ENCODE measurements at regions not wholly inside any gene's neighbourhood (a gene's known extent, or its start where the extent isn't known, plus 50 kb on each side); places are given as distances from the start of the nearest gene placed in this dataset.

GRCh38 chr16:54542805-54543505 is 256.4 kb upstream of the IRX3 start:
- no peak overlapping the region for H3K27ac Mint-ChIP-seq
- H3K4me3 ChIP-seq (ENCODE audit: low read depth, low read length), result no peak overlapping the region
- no peaks in the 10 kb centered on the region for H3K9me3 ChIP-seq (ENCODE audit: control insufficient read depth in 2 of 2, low read length in 2 of 2)
- peaks cover 0 to 4% (median 0%) of the 10 kb centered on the region in 7 donors for H3K9me3 Mint-ChIP-seq
- H3K27me3 Mint-ChIP-seq, result no peaks in the 10 kb centered on the region
- no peaks in the 10 kb centered on the region for H3K36me3 Mint-ChIP-seq
- no peaks in the 10 kb centered on the region for H3K36me3 ChIP-seq (ENCODE audit: control insufficient read depth, insufficient read depth, low read length)
- DNase-seq (no peak), ATAC-seq (ENCODE audit: low read depth in 2 of 2) (no peak)
- no peak overlapping the region for H3K4me3 Mint-ChIP-seq
- H3K27me3 ChIP-seq (ENCODE audit: control insufficient read depth, insufficient read depth, low read length), result no peaks in the 10 kb centered on the region
- no peaks in the 10 kb centered on the region for H3K4me1 Mint-ChIP-seq
- H3K4me1 ChIP-seq (ENCODE audit: control insufficient read depth, insufficient read depth, low read length, poor library complexity, severe bottlenecking), result no peaks in the 10 kb centered on the region
- no peak overlapping the region for H3K27ac ChIP-seq (ENCODE audit: insufficient read depth, low read length, poor library complexity, severe bottlenecking)

GRCh38 chr16:54540525-54541180 is 254.1 kb upstream of the IRX3 start:
- Mint-ChIP-seq H3K27me3 (no peaks in the 10 kb centered on the region), H3K36me3 (no peaks in the 10 kb centered on the region), H3K27ac (no peak overlapping the region), H3K9me3 (peaks cover 0 to 3% (median 2%) of the 10 kb centered on the region in 7 donors), H3K4me1 (no peaks in the 10 kb centered on the region), H3K4me3 (no peak overlapping the region)
- Histone ChIP-seq H3K9me3 (ENCODE audit: control insufficient read depth in 2 of 2, low read length in 2 of 2) (no peaks in the 10 kb centered on the region), H3K4me3 (ENCODE audit: low read depth, low read length) (no peak overlapping the region), H3K27me3 (ENCODE audit: control insufficient read depth, insufficient read depth, low read length) (no peaks in the 10 kb centered on the region), H3K36me3 (ENCODE audit: control insufficient read depth, insufficient read depth, low read length) (no peaks in the 10 kb centered on the region), H3K27ac (ENCODE audit: insufficient read depth, low read length, poor library complexity, severe bottlenecking) (no peak overlapping the region), H3K4me1 (ENCODE audit: control insufficient read depth, insufficient read depth, low read length, poor library complexity, severe bottlenecking) (no peaks in the 10 kb centered on the region)
- ATAC-seq (ENCODE audit: low read depth in 2 of 2) (no peak), DNase-seq (no peak)

- H3K27me3 Mint-ChIP-seq, result no peaks in the 10 kb centered on the region
- H3K4me3 ChIP-seq (ENCODE audit: low read depth, low read length), result no peak overlapping the region
These were observed 251.7 kb upstream of the IRX3 start for GRCh38 chr16:54538276-54538675.

GRCh38 chr16:54533856-54534490 is 247.4 kb upstream of the IRX3 start:
- H3K4me3 Mint-ChIP-seq, result no peak overlapping the region

More at GRCh38 chr16:54538276-54538675, 251.7 kb upstream of the IRX3 start:
- Histone ChIP-seq H3K27me3 (ENCODE audit: control insufficient read depth, insufficient read depth, low read length) (no peaks in the 10 kb centered on the region), H3K4me1 (ENCODE audit: control insufficient read depth, insufficient read depth, low read length, poor library complexity, severe bottlenecking) (no peaks in the 10 kb centered on the region), H3K36me3 (ENCODE audit: control insufficient read depth, insufficient read depth, low read length) (no peaks in the 10 kb centered on the region), H3K27ac (ENCODE audit: insufficient read depth, low read length, poor library complexity, severe bottlenecking) (no peak overlapping the region), H3K9me3 (ENCODE audit: control insufficient read depth in 2 of 2, low read length in 2 of 2) (no peaks in the 10 kb centered on the region)
- no peaks in the 10 kb centered on the region for H3K36me3 Mint-ChIP-seq
- no peaks in the 10 kb centered on the region for H3K4me1 Mint-ChIP-seq
- DNase-seq (no peak), ATAC-seq (ENCODE audit: low read depth in 2 of 2) (no peak)
- H3K9me3 Mint-ChIP-seq, result peaks cover 0 to 3% (median 0%) of the 10 kb centered on the region in 7 donors
- H3K4me3 Mint-ChIP-seq, result no peak overlapping the region
- H3K27ac Mint-ChIP-seq, result no peak overlapping the region

GRCh38 chr16:54526916-54527315 is 240.3 kb upstream of the IRX3 start:
- Histone ChIP-seq H3K27ac (ENCODE audit: insufficient read depth, low read length, poor library complexity, severe bottlenecking) (no peak overlapping the region), H3K36me3 (ENCODE audit: control insufficient read depth, insufficient read depth, low read length) (no peaks in the 10 kb centered on the region), H3K27me3 (ENCODE audit: control insufficient read depth, insufficient read depth, low read length) (no peaks in the 10 kb centered on the region), H3K9me3 (ENCODE audit: control insufficient read depth in 2 of 2, low read length in 2 of 2) (no peaks in the 10 kb centered on the region), H3K4me3 (ENCODE audit: low read depth, low read length) (no peak overlapping the region), H3K4me1 (ENCODE audit: control insufficient read depth, insufficient read depth, low read length, poor library complexity, severe bottlenecking) (no peaks in the 10 kb centered on the region)
- Mint-ChIP-seq H3K27ac (no peak overlapping the region), H3K36me3 (no peaks in the 10 kb centered on the region), H3K9me3 (peaks cover 0 to 11% (median 9%) of the 10 kb centered on the region in 7 donors), H3K4me1 (no peaks in the 10 kb centered on the region), H3K4me3 (no peak overlapping the region), H3K27me3 (peaks cover 5% of the 10 kb centered on the region)
- DNase-seq, result no peak
- no peak for ATAC-seq (ENCODE audit: low read depth in 2 of 2)

More at GRCh38 chr16:54533856-54534490, 247.4 kb upstream of the IRX3 start:
- Mint-ChIP-seq H3K27ac (no peak overlapping the region), H3K4me1 (no peaks in the 10 kb centered on the region), H3K36me3 (no peaks in the 10 kb centered on the region), H3K27me3 (no peaks in the 10 kb centered on the region), H3K9me3 (peaks cover 0 to 11% (median 4%) of the 10 kb centered on the region in 7 donors)
- ATAC-seq (ENCODE audit: low read depth in 2 of 2) (no peak), DNase-seq (no peak)
- H3K27me3 ChIP-seq (ENCODE audit: control insufficient read depth, insufficient read depth, low read length), result no peaks in the 10 kb centered on the region
- H3K27ac ChIP-seq (ENCODE audit: insufficient read depth, low read length, poor library complexity, severe bottlenecking), result no peak overlapping the region
- no peaks in the 10 kb centered on the region for H3K36me3 ChIP-seq (ENCODE audit: control insufficient read depth, insufficient read depth, low read length)
- no peak overlapping the region for H3K4me3 ChIP-seq (ENCODE audit: low read depth, low read length)
- H3K9me3 ChIP-seq (ENCODE audit: control insufficient read depth in 2 of 2, low read length in 2 of 2), result no peaks in the 10 kb centered on the region
- H3K4me1 ChIP-seq (ENCODE audit: control insufficient read depth, insufficient read depth, low read length, poor library complexity, severe bottlenecking), result no peaks in the 10 kb centered on the region

GRCh38 chr16:54526087-54526486 is 239.5 kb upstream of the IRX3 start:
- Mint-ChIP-seq H3K9me3 (peaks cover 0 to 11% (median 7%) of the 10 kb centered on the region in 7 donors), H3K27me3 (peaks cover 5% of the 10 kb centered on the region), H3K4me1 (no peaks in the 10 kb centered on the region), H3K27ac (no peak overlapping the region), H3K4me3 (no peak overlapping the region), H3K36me3 (no peaks in the 10 kb centered on the region)
- H3K4me3 ChIP-seq (ENCODE audit: low read depth, low read length), result no peak overlapping the region
- no peaks in the 10 kb centered on the region for H3K36me3 ChIP-seq (ENCODE audit: control insufficient read depth, insufficient read depth, low read length)
- H3K4me1 ChIP-seq (ENCODE audit: control insufficient read depth, insufficient read depth, low read length, poor library complexity, severe bottlenecking), result no peaks in the 10 kb centered on the region
- H3K27ac ChIP-seq (ENCODE audit: insufficient read depth, low read length, poor library complexity, severe bottlenecking), result no peak overlapping the region
- DNase-seq, result no peak
- no peaks in the 10 kb centered on the region for H3K27me3 ChIP-seq (ENCODE audit: control insufficient read depth, insufficient read depth, low read length)
- ATAC-seq (ENCODE audit: low read depth in 2 of 2), result no peak
- H3K9me3 ChIP-seq (ENCODE audit: control insufficient read depth in 2 of 2, low read length in 2 of 2), result no peaks in the 10 kb centered on the region

- H3K4me1 Mint-ChIP-seq, result no peaks in the 10 kb centered on the region
- Histone ChIP-seq H3K9me3 (ENCODE audit: control insufficient read depth in 2 of 2, low read length in 2 of 2) (no peaks in the 10 kb centered on the region), H3K36me3 (ENCODE audit: control insufficient read depth, insufficient read depth, low read length) (no peaks in the 10 kb centered on the region), H3K4me3 (ENCODE audit: low read depth, low read length) (no peak overlapping the region), H3K4me1 (ENCODE audit: control insufficient read depth, insufficient read depth, low read length, poor library complexity, severe bottlenecking) (no peaks in the 10 kb centered on the region), H3K27ac (ENCODE audit: insufficient read depth, low read length, poor library complexity, severe bottlenecking) (no peak overlapping the region), H3K27me3 (ENCODE audit: control insufficient read depth, insufficient read depth, low read length) (no peaks in the 10 kb centered on the region)
- H3K9me3 Mint-ChIP-seq, result peaks cover 0 to 11% (median 5%) of the 10 kb centered on the region in 7 donors
- no peak overlapping the region for H3K27ac Mint-ChIP-seq
- H3K27me3 Mint-ChIP-seq, result peaks cover 5% of the 10 kb centered on the region
- ATAC-seq (ENCODE audit: low read depth in 2 of 2) (no peak), DNase-seq (no peak)
- H3K36me3 Mint-ChIP-seq, result no peaks in the 10 kb centered on the region
- H3K4me3 Mint-ChIP-seq, result no peak overlapping the region
These were observed 238.5 kb upstream of the IRX3 start for GRCh38 chr16:54525104-54525503.

Data from CD4-positive, CD25-positive, alpha-beta regulatory T cell (primary cell).